ENCODE measurements at regions not wholly inside any gene's neighbourhood (a gene's known extent, or its start where the extent isn't known, plus 50 kb on each side); places are given as distances from the start of the nearest gene placed in this dataset.

DNA sequence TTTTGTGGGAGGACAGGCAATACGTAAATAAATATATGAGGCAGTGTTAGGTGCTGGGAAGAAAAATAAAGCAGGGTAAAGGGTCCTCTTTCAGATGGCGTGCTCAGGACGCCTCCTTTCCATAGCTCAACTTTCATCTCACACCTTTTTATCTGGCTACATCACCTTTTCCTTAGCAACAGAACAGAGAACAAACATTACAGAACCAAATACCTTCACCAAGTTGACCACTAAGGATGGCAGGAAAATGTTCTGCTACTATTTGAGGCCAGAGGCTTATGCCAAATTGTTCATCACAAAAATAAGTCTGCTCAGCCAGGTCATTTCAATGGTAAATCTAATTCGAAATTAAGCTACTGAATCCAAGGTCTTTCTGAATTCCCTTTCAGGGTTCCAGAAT lies 149.2 kb upstream of the C1orf21 start:
- no peak for TF ChIP-seq PTBP1 (IDR thresholded peaks at IDR 0.05; ENCODE audit: low read depth, low read length, poor library complexity, severe bottlenecking)
- TF ChIP-seq, protein P1, sequence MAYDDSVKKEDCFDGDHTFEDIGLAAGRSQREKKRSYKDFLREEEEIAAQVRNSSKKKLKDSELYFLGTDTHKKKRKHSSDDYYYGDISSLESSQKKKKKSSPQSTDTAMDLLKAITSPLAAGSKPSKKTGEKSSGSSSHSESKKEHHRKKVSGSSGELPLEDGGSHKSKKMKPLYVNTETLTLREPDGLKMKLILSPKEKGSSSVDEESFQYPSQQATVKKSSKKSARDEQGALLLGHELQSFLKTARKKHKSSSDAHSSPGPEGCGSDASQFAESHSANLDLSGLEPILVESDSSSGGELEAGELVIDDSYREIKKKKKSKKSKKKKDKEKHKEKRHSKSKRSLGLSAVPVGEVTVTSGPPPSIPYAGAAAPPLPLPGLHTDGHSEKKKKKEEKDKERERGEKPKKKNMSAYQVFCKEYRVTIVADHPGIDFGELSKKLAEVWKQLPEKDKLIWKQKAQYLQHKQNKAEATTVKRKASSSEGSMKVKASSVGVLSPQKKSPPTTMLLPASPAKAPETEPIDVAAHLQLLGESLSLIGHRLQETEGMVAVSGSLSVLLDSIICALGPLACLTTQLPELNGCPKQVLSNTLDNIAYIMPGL (CRISPR knock-in tag; IDR thresholded peaks at IDR 0.05; ENCODE audit: borderline replicate concordance in 1 of 2, low read depth in 1 of 2) = no peak
- TF ChIP-seq ZNF530 (CRISPR knock-in tag; IDR thresholded peaks at IDR 0.05; ENCODE audit: low read depth) = no peak
- TF ChIP-seq ZBTB8A (CRISPR knock-in tag; IDR thresholded peaks at IDR 0.05; ENCODE audit: borderline replicate concordance, low read depth) = no peak
- TF ChIP-seq TCF7L2 (IDR thresholded peaks at IDR 0.05; ENCODE audit: low read depth, low read length) = no peak
- TF ChIP-seq CTCF (CRISPR knock-in tag; IDR thresholded peaks at IDR 0.05) = no peak
- TF ChIP-seq POLR2AphosphoS5 (IDR thresholded peaks at IDR 0.05; ENCODE audit: low read depth, low read length) = no peak
- no peak for TF ChIP-seq REPIN1 (CRISPR knock-in tag; IDR thresholded peaks at IDR 0.05; ENCODE audit: borderline replicate concordance, low read depth)
- TF ChIP-seq FOXA1 (IDR thresholded peaks at IDR 0.05) = no peak
- no peak for TF ChIP-seq FOXA1 (CRISPR knock-in tag; IDR thresholded peaks at IDR 0.05)
- TF ChIP-seq ATRX (CRISPR knock-in tag; IDR thresholded peaks at IDR 0.05; ENCODE audit: borderline replicate concordance) = no peak
